ENCODE measurements at regions not wholly inside any gene's neighbourhood (a gene's known extent, or its start where the extent isn't known, plus 50 kb on each side); places are given as distances from the start of the nearest gene placed in this dataset.

DNA sequence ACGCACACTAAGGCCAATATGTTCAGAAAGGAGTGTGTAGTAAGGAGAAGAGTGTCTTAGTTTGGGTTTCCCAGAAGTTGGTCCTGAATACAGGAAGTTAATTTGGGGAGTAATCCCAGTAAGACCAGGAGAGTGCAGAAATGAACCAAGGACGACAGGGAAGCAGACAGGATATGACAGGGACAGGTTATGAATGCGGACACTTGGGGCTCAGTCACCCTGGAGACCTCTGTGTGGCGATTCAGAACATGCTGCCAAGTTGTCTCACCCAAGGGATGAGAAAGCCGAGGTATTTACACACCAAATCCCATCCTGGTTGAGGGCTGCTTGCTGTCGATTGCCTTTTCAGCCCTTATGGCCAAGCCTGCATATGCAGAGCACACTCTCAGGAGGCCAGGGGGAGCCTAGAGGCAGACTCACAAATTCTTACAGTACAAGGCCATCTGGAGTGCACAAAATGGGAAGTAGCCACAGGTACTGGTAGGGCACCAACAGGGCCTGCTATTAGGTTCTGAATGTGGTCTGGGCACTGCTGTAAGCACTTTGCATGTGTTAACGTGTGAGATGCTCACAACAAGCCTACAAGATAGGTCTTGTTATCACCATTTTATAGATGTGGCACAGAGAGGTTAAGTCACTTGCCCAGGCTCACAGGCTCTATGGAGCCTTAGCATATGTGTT, 233.1 kb upstream of the ANKRD55 start:
- DNase-seq (ENCODE audit: low read depth in 4 of 4, low spot score in 1 of 4), result no peak

DNA sequence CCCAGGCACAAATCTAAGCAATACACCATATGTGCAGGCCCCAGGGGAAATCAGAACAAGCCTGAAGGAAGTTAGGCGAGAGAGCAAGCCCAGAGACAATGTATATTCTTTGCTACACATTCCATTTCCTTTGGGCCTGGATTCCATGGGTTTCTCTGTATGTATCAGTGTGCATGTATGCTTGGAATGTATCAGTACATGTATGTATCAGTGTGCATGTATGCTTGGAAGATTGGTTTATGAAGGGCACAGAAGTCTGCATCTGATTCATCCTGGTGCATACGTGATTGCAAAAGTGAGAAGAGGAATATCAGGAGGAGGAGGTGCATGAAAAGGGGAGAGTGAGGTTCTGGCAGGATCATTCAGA, 232.6 kb upstream of the ANKRD55 start:
- DNase-seq (ENCODE audit: low read depth in 4 of 4, low spot score in 1 of 4), result no peak

DNA sequence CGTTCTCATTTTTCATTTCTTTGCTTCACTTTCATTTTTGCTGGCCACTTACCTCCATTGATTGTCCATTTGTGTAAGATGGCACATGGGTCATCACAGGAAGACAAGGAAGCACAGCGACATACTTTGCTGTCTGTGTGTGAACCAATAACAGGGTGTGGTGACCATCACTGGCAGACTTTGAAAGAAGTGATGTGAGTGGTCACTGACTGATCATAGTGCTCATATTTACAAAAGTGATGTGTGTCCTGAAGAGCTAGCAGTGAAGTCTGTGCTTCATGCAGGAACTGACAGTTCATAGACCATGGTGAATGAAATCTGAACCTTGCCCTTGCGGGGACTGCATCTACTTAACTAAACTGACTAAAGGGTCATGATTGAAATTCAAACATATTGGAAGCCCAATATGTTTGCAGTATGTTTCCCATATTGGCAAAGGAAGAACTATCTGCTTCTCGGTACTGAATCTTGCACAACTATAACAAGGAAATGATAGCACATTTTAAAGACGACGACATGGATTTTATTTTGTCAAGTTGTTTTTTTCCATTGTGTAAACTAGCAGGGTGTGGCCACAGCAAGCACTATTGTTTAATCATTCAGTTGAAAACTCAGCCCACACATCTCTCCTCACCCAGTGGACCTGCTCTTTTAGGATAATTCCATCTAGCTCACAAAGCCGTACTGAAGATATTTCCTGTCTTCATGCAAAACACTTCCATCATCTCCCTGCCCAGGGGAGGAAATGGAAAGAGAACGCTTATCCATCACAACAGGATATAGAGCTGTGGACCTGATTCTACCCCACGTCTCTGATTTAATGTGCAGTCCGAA, 232.0 kb upstream of the ANKRD55 start:
- no peak for DNase-seq (ENCODE audit: low read depth in 4 of 4, low spot score in 1 of 4)

DNA sequence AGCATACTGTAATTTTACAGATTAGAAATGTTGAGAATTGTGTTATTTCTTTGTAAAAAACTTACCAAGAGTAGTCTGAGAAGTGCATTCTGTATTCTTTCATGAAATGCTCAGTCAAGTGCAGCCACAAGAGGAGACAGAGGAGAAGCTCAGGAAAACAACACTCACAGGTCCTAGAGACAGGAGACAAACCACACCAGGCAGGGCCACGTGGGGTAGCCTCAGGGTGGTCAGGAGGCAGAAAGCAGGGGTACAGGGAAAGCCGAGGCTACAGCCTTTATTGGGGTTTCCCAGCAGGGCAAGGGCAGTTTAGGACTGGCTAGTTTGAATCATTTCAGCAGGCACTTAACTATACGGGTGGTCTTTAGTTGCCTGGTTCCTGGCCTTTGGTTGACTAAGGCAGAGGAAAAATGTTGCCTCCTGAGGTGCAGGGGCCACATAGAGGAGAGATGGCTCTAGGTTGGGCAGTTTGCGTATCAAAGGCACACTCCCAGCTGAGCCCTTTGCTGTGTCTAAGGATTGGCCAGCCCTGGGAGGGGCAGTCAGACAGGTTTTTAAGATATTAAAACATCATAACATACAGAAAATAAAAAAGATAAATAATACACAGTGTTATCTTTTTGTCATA, 230.9 kb upstream of the ANKRD55 start:
- no peak for DNase-seq (ENCODE audit: low read depth in 4 of 4, low spot score in 1 of 4)

DNA sequence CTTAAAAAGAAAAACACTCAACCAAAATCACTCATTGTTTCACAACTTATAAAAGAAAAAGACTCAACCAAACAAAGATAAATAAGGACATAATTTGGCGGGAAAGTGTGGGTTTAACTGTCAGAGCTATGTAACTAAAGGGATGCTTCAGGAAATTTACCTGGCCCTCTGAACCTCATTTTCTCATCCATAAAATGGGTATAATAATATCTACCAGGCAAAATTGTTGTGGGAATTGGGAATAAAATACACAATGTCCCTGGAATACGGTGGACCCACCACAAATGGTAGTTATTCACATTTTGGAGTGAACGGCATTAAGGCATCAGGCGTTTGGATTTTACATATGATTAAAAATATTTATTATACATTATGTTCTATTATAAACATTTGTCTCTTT, 228.5 kb upstream of the ANKRD55 start:
- no peak for DNase-seq (ENCODE audit: low read depth in 4 of 4, low spot score in 1 of 4)

DNA sequence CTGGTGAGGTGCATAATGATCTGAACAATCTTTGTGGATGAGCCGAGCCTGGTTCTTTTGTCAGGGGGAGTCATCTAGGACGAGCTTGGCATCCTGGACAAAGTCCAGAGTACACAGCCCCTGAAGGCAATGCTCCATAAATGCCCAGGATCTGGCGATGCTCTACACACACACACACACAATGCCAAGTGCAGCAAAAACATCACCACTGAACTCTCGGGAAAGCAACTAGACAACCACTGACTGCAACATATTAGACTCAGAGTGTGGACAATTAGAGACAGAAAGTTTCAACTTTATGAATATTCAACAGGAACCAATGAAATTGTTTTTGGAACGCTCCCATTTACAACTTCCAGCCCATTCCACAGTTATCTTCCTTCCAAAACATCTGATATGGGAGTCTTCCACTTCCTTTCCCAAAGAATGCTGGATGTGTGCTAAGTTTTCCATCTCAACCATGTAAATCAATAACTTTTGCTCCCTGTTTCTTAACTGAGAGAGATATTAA, 227.6 kb upstream of the ANKRD55 start:
- no peak for DNase-seq (ENCODE audit: low read depth in 4 of 4, low spot score in 1 of 4)

DNA sequence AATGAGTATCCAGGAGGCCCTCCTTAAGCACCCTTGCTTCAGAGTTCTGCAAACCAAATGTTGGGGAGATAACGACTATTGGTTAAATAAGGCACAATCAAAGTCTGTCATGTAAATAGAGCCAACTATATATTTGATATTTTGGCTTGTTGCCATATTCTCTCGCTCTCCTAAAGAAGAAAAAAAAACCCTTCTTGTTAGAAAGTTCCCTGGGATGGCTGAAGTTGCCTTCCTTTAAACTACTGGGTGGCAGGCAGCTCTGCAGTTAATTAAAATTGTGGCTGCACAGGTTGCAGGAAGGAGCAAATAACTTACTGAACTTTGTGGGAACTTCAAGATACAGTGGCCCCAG, 227.0 kb upstream of the ANKRD55 start:
- no peak for DNase-seq (ENCODE audit: low read depth in 4 of 4, low spot score in 1 of 4)

DNA sequence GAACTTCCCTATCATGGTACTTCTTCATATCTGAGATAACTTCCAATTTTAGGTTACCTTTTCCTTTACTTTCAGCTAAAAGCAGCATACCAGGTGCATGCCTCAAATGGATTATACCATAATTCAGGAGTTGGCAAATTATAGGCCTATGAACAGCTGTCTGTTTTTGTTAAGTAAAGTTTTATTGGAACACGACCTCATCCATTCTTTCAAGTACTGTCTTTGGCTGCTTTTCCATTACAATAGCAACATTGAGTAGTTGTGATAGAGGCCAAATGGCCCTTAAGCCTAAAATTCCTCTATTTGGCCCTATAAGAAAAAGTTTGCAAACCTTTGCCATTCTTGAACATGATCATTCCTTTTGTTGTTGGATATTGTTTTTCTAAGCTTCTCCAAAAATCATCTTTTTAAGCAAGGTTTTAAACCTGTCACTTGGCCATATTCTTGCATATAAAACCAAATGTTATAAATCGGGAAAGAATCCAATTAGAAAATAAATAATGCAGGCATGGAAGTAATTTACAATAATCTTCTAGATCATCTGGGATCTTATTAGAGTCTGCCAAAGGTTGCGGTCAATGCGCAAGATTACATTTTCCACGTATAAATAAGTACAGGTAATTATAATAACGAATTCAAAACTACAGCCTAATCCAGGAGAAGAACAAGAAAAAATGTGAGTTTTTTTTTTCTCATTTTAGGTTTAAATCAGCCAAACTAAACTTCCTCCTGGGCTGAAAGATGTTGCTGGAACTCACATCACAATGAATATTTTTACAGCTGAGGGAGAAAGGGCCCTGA, 226.5 kb upstream of the ANKRD55 start:
- DNase-seq (ENCODE audit: low read depth in 4 of 4, low spot score in 1 of 4), result no peak

DNA sequence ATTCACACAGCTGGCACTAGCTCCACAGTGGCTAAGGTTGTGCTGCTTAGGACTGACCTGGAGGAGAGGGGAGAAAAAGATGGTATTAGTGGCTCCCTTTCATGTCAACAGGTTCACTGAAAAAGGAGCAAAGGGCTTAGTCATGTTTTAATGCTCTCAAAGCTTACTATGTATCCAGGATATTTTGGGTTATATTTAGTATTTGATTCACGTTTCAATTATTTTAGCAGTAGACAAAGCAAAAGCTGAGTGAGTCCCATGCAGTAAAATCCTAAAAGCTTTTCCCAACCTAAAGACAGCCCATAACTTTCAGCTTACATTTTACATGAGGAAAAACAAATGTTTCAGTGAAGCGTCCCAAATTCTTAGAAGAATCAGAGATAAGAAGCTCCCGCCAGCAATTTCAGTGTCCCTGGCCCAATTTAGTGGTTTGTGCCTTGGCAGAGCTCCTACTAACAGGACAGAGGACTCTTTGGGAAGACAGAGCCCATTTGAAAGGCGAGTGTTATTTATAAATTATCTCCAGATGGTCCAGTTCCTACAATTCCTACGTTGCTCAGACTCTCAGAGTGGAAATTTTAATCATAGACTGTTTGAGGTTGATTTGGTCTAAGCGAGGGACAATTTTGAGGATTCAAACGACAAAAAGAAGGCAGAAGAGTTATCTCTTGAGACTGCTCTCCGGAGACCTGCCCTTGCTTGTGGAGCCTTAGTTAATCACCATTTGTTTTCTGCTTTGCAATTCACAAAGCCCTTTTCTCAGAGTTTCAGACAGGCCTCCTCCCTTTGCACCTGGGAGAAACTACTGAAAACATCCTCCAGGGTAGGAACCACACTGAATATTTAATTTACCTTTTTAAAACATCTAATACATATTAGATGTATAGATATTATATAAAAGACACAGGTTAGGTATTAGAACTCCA, 225.0 kb upstream of the ANKRD55 start:
- DNase-seq (ENCODE audit: low read depth in 4 of 4, low spot score in 1 of 4), result no peak

DNA sequence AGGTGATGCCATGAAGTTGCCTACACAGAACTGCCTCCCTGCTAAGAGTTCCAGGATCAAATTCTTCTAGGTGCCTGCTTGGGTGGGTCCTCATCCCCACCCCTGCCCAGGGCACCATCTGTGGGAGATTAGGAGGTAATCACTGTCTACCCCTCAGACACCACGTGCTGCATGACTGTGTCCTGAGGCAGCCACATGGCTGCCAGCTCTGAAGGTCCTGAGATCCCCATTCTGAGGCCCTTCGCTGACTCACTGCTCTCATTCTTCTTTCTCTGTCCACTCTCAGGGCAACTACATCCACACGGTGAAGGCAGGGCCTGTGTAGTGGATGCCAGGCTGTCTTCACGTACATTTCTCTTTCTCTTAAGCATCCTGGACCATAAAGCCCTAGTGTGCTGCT, 222.9 kb upstream of the ANKRD55 start:
- no peak for DNase-seq (ENCODE audit: low read depth in 4 of 4, low spot score in 1 of 4)

DNA sequence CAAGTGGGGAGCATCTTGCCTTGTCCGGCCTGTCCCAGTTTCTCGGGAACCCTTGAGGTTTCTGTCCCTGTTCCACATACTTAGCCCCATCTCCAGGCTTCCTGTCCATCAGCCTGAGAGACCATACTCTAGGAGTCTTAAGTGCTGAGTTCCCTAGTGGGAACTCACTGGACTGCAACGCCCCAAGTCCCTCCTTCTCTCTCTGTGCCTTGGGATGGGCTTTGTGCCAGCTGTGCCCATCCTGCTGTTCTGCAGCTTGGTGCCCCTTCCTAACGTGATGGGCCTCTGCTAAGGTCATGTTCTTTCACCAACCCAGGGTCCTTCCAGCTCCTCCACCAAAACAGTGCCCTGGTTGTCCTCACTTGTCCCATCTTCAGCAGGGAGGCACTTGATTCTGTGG, 222.3 kb upstream of the ANKRD55 start:
- DNase-seq (ENCODE audit: low read depth in 4 of 4, low spot score in 1 of 4), result no peak

DNA sequence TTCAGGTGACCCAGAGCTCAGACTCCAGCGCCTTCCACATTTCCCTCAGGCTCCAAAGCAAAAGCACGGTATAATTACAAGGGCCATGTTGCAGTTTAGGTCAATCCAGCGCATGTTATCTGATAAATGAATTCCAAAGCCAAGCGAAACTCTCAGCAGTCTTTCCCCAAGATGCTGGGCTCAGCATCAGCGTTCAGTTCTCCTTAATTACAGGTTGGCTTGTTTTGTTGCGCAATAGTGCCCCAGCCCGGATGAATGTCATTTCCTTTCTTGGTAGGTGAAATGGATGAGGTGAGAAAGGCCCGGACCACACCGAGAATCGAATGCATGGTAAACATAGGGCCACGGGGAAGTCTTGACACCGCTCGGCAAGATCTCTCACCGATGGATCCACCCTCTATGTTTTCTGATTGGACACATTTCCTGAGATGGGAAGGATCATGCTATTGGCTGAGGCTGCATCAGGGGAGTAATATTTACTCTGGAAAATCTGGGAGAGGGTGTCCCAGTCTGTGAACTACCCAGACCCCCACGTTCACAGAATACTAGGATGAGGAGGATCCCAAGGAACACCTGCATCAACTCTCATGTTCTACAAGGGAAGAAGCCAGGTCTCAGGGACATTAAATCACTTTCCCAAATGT, 221.2 kb upstream of the ANKRD55 start:
- no peak for DNase-seq (ENCODE audit: low read depth in 4 of 4, low spot score in 1 of 4)

DNA sequence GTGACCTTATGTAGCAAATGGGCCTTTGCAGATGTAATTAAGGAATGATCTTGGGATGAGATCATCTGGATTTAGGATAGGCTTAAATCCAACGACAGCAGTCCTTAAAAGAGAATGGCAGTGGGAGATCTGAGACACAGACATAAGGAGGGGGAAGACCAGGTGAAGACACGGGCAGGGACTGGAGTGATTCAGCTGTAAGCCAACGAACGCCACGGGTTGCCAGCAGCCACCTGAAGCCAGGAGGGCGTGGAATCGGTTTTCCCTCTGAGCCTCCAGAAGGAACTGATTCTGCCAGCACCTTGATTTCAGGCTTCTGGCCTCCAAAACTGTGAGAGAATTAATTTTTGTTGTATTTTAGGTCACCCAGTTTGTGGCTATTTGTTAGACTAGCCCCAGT, 218.6 kb upstream of the ANKRD55 start:
- DNase-seq (ENCODE audit: low read depth in 4 of 4, low spot score in 1 of 4), result no peak

DNA sequence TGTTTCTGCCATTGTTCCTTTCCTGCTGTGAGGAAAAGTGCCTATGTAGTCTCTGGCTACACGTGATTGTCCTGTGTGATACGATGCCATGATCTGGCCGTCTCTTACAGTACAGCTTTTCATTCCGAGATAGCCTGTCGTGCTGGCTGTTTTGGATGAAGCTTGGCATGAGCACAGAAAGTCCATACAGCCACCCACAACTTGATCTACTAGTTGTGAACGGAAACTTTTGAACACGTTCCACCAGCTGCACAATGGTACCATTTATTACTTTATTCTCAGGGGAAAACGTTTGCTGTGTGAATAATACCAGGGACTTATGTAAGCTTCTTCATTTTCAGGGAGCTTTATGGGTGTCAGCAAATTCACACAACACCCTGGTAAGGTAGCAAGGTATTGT, 217.6 kb upstream of the ANKRD55 start:
- DNase-seq (ENCODE audit: low read depth in 4 of 4, low spot score in 1 of 4), result no peak

DNA sequence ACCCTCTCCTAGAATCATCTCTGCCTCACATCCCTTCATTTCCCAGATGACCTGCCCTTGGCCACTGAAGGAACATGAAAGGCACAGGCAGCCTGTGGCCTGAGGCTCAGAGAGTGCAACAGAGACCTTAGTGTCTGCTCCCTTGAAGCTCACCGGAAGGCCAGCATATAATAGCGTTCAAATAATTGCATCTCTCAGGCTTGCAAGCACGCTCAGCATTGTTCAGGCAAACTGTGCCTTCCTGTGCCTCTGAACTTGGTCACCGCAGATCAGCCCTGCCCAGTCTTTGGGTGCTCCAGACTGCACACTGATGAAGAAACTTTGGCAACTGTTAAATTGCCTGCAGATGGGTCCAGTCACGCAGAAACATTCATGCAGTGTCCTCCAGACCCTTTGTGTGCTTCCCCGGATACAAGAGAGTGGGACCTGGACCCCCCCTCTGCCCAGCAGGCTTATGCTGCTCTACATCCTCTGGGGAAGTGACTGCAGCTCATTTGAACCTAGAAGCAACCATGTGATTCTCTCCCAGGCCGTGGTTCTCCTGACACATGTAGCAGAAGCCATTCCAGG, 216.0 kb upstream of the ANKRD55 start:
- no peak for DNase-seq (ENCODE audit: low read depth in 4 of 4, low spot score in 1 of 4)

DNA sequence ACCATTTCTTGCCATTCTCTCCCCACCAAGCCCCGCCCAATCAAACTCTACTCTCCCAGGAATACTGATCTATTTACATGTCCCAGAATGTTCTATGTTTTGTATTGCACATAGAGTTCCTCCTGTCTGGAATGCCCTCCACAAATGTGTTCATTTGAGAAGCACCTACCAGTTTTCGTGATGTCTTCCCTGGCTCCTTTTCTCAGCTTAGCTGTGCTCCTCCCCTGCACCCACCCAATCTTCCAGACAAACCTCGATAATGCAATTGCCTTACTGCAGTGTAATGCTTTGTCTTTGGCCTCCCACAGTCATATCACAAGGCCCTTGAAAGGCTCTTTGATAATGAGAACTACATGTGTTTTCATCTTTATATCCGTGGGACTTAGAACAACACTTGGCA, 214.5 kb upstream of the ANKRD55 start:
- no peak for DNase-seq (ENCODE audit: low read depth in 4 of 4, low spot score in 1 of 4)

DNA sequence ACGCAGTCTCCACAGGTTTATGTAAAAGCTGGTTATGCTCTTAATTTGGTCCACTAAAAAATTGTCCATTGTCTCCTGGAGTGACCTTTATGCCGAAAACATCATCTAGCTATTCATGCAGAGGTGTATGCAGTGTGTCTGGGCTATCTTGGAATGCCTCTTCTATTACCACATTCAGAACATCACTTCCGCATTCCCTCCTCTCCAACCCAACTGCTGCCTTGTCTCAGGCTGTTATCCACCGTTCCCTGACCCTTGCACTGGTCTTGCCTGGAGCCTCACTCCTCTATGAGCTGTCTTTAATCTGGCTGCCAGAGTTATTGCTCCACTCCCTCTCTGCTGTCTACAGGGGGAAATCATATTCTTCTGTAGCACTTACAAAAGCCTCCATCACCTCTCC, 214.1 kb upstream of the ANKRD55 start:
- DNase-seq (ENCODE audit: low read depth in 4 of 4, low spot score in 1 of 4), result no peak

DNA sequence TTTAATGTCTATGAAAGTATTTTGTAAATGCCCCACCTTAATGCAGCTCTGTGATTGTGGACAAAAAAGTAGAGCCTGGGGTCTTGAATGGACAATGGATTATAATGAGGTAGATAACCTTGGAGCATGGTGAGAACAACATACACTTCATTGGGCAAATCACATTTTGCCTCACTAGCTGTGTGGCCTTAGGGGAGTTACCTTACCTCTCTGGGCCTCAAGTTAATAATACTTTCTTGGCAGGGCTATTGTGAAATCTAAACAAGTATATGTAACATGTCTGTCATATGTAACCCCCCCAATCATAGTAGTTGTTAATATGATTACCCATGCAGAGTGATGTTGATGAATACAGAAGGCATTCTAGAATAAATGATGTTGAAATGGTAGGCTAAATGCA, 213.6 kb upstream of the ANKRD55 start:
- no peak for DNase-seq (ENCODE audit: low read depth in 4 of 4, low spot score in 1 of 4)

DNA sequence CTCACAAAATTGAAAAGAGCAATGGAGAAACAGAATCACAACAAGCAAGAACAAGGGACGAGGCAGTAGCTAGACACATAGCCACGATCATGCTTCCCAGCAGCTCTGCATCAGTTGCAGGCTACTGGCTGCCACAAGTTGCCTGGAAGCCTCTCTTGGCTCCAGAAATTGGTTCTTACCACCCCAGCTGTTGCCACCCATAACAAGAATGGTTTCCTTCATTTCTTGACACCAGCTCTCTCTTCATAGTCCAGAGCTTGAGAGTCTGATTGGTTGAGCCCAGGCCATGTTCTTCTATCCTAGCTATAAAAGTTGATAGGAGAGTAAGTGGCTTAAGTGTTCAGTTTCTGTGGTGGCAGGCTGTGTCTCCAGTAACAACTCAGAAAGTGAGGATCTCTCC, 210.7 kb upstream of the ANKRD55 start:
- no peak for DNase-seq (ENCODE audit: low read depth in 4 of 4, low spot score in 1 of 4)

Data from stimulated activated CD4-positive, alpha-beta T cell treated with anti-CD3 and anti-CD28 coated beads, Interleukin-1b, Interleukin-23, amount 100 ng/mL, for 24 hours (primary cell).